AG04449 (cell line): ENCODE measurements at regions not wholly inside any gene's neighbourhood (a gene's known extent, or its start where the extent isn't known, plus 50 kb on each side); places are given as distances from the start of the nearest gene placed in this dataset.

Experiments
- CTCF ChIA-PET: fragments of 350-600 bp; formaldehyde crosslinking; extraction: SDS; loops from one replicate; lab custom pipeline; 2021; ENCODE audit warnings: antibody characterized with exemption; lab: Yijun Ruan, JAX
- POLR2A ChIA-PET: fragments of 400-600, 350-600 bp; formaldehyde crosslinking; extraction: SDS; loops from one replicate; lab custom pipeline; 2020; ENCODE audit warnings: antibody characterized with exemption, inconsistent platforms; lab: Yijun Ruan, JAX
- DNase-seq: peaks from one replicate; pipeline ENCODE4 v3.0.0-alpha.2; 2010; ENCODE audit warnings: low read depth, low spot score
- H3K4me3 ChIP-seq: 2 replicates; pipeline ENCODE4 v1.5.1; 2011; ENCODE audit warnings: low read depth, mild to moderate bottlenecking, control low read depth, low read length
- TF ChIP-seq, protein P1 (sequence below): IDR thresholded peaks from one replicate; pipeline ENCODE4 v1.5.1; 2011; ENCODE audit warnings: mild to moderate bottlenecking, moderate library complexity, low read length, control low read depth, inconsistent platforms; ENCODE audit not compliant: insufficient read depth; ENCODE audit errors: missing control alignments

DNA sequence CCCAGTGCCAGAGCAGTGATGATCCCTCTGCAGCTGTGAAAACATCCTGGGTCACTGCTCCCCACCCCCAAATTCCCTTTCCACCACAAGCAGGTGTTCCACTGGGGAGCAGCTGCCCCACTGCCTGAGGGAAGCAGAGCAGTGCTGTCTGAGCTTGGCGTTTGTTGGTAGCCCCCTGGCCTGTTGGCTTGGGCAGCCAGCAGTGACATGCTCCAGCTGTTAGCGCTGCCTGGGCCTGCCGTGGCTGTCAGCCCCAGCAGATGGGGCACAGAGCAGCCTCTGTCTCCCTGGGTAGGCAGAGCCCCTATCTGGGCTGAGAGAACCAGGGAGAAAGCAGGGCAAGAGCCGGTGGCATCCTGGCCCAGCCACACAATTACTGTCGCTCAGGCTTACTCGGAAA lies 247.7 kb downstream of the GLI2 start:
- TF ChIP-seq, protein P1, sequence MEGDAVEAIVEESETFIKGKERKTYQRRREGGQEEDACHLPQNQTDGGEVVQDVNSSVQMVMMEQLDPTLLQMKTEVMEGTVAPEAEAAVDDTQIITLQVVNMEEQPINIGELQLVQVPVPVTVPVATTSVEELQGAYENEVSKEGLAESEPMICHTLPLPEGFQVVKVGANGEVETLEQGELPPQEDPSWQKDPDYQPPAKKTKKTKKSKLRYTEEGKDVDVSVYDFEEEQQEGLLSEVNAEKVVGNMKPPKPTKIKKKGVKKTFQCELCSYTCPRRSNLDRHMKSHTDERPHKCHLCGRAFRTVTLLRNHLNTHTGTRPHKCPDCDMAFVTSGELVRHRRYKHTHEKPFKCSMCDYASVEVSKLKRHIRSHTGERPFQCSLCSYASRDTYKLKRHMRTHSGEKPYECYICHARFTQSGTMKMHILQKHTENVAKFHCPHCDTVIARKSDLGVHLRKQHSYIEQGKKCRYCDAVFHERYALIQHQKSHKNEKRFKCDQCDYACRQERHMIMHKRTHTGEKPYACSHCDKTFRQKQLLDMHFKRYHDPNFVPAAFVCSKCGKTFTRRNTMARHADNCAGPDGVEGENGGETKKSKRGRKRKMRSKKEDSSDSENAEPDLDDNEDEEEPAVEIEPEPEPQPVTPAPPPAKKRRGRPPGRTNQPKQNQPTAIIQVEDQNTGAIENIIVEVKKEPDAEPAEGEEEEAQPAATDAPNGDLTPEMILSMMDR = no peak
- no peak overlapping the region for H3K4me3 ChIP-seq
- DNase-seq = no peak
- CTCF ChIA-PET = interaction anchor here (1.3 kb wide), 1 partner anchor 96 kb away, joined by 3 read pairs; no protein-coding TSS in a partner anchor
- POLR2A ChIA-PET = no interaction called here

DNA sequence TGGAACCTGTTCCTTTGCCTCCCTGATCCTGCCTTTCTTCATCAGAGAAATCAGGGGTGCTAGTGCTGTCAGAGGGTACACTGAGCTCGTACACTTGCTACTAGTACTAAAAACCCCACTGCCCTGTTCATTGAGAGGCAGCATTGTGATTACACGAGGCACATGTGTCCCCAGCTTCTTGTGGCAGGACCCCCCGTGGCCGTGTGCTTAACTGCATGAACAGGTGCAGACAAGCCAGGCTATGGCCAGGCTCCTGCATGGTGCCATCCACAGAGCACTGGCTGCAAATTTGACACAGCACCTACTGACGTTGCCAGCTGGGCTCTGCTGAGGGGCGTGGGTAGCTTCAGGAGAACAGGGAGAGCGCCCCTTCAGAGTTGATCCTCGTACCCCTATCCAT lies 248.4 kb downstream of the GLI2 start:
- no peak for DNase-seq
- TF ChIP-seq, protein P1 = no peak
- H3K4me3 ChIP-seq = no peak overlapping the region
- POLR2A ChIA-PET = no interaction called here
- CTCF ChIA-PET = interaction anchor here (1.3 kb wide), 1 partner anchor 95 kb away, joined by 3 read pairs; no protein-coding TSS in a partner anchor

DNA sequence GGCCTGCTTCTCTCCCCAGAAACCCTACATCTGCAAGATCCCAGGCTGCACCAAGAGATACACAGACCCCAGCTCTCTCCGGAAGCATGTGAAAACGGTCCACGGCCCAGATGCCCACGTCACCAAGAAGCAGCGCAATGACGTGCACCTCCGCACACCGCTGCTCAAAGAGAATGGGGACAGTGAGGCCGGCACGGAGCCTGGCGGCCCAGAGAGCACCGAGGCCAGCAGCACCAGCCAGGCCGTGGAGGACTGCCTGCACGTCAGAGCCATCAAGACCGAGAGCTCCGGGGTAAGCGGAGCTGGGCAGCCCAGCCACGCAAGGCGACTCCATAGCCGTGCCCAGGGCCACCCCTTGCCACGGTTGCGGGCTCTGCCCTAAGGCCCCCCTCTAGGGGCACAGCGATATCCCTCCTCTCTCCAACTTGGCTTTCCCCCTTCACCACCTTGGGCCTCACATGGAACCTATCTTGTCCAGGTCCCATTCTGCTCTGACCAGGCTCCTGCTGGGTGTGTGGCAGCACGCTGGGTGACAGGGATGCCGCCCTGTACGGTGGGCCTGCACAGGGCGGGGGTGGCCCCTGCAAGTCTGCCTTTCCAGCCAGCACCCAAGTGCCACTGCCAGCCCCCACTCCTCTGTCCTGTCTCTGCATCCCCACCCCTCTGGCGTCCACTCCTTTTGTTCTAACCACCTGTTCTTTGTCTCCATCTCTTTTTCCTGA lies 248.9 kb downstream of the GLI2 start:
- ChIA-PET POLR2A (no interaction called here), CTCF (interaction anchor here (1.3 kb wide), 1 partner anchor 95 kb away, joined by 3 read pairs; no protein-coding TSS in a partner anchor)
- no peak for DNase-seq
- H3K4me3 ChIP-seq = no peak overlapping the region
- TF ChIP-seq, protein P1 = no peak

DNA sequence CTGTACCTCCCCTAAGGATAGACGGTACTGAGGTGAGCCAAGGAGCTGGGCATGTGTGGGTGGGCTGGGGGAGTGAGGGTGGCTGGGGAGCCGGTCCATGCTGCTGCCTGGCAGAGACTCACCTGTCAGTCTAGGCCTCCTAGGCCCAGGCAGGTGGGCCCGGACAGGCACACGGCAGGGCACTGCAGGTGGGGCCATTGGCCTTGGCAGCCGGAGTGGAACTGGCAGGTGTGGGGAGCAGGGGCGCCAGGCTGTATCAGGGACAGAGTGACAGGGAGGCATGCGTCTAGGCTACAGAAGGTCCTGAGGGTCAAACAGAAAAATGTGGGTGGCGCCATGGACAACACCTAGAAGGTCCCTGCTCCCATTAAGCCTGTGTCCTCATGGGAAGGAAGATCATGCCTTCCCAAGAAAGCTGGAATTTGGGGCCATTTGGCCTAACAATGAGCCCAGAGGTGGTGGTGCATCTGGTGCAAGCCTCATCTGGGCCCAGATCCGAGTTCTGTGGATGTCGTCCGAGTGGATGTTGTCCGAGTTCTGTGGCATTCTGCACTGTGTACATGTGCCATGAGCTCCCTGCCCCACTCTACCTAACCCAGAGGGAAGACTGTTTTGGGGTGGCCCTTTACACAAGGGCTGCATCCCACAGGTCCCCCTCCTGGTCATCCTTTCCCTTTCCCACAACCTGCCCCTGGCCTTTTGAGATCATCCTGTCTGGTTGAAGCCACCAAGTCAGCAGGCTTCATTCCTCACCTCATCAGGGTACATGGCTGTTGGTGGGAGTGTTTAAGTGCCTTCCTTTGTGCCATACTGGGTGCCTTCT lies 249.7 kb downstream of the GLI2 start:
- TF ChIP-seq, protein P1 = no peak
- CTCF ChIA-PET = no interaction called here

DNA sequence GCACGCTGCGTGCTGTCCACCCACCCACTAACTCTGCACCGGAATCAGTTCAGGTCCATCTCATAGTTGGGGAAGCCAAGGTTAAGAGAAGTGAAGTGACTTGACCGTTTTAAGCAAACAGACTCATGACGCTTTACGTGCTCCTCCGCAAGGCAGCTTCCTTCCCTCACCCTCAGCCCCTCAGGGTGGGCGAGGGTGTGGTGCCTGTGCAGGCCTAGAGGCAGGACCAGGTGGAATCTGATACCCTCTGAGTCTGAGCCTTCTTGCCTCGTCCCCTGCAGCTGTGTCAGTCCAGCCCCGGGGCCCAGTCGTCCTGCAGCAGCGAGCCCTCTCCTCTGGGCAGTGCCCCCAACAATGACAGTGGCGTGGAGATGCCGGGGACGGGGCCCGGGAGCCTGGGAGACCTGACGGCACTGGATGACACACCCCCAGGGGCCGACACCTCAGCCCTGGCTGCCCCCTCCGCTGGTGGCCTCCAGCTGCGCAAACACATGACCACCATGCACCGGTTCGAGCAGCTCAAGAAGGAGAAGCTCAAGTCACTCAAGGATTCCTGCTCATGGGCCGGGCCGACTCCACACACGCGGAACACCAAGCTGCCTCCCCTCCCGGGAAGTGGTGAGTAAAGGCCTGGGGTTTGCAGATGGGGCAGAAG lies 250.5 kb downstream of the GLI2 start:
- H3K4me3 ChIP-seq = no peak overlapping the region
- POLR2A ChIA-PET = no interaction called here
- CTCF ChIA-PET = no interaction called here
- TF ChIP-seq, protein P1 = no peak
- no peak for DNase-seq

More for the DNA sequence above, 249.7 kb downstream of the GLI2 start:
- H3K4me3 ChIP-seq = no peak overlapping the region
- DNase-seq = no peak
- POLR2A ChIA-PET = no interaction called here
